ENCODE measurements at regions not wholly inside any gene's neighbourhood (a gene's known extent, or its start where the extent isn't known, plus 50 kb on each side); places are given as distances from the start of the nearest gene placed in this dataset.

DNA sequence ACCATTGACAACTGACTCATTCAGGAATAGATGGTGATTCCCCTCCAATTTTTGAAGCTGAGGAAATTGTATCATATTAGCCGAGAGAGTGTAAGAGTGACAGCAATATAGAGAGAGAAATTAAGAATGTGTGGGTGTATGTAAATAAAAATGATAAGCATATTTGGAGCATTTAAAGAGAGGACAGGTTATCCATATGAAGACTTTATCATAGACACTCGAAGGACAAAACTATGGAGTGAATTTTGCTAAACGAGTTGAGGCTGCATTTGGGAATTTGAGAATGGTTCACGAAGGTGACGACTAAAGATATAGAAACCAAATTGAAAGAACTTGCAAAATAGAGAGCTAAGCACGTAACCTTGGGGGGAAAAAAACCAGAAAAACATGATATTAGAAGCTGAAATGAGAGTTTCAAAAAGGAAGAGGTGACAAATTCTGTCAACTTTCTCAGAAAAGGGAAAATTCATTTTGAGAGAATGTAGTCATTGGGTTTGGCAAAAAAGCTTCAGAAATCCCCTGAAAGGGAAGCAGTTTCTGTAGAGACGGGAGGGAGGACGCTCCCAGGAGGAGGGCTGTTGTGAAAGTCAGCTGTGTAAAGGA lies 129.7 kb downstream of the KCNJ2 start:
- WGBS, 2 experiments (ENCODE audit: extremely low coverage in 1 of 2, insufficient coverage in 1 of 2, insufficient read length in 1 of 2, insufficient replicate concordance in 2 of 2, low coverage in 1 of 2, low lambda C conversion rate in 2 of 2, missing lambda C conversion rate in 1 of 2) = 86 to 100% methylated on average over 1 to 8 of the region's 8 CpGs

More for the DNA sequence above, 129.7 kb downstream of the KCNJ2 start:
- no peaks in the 10 kb centered on the region for H3K23me2 ChIP-seq (ENCODE audit: low read depth, low read length)
- no peak for TF ChIP-seq SP1 (IDR thresholded peaks at IDR 0.05; ENCODE audit: low read depth, low read length)
- no peak for TF ChIP-seq TBP (IDR thresholded peaks at IDR 0.05; ENCODE audit: low read depth, low read length)
- no peak for TF ChIP-seq ASH2L (IDR thresholded peaks at IDR 0.05; ENCODE audit: low read length)
- TF ChIP-seq TCF12 (IDR thresholded peaks at IDR 0.05; ENCODE audit: low read depth, low read length) = no peak
- no peak for TF ChIP-seq YY1 (IDR thresholded peaks at IDR 0.05; ENCODE audit: low read depth, low read length)
- no peak for TF ChIP-seq RBBP5 (IDR thresholded peaks at IDR 0.05; ENCODE audit: borderline replicate concordance, low read depth, low read length)
- H2BK20ac ChIP-seq (ENCODE audit: low read length) = no peak overlapping the region
- ChIA-PET POLR2A (ENCODE audit: partially characterized antibody) (no interaction called here), CTCF (ENCODE audit: partially characterized antibody) (interaction anchor here (0.8 kb wide), 1 partner anchor 71 kb away, joined by 3 read pairs; no protein-coding TSS in a partner anchor)
- H3K4me3 ChIP-seq (ENCODE audit: extremely low read depth in 1 of 4, insufficient read depth in 2 of 4, low read depth in 3 of 4, low read length in 4 of 4) = no peak overlapping the region
- no peaks in the 10 kb centered on the region for H3K4me1 ChIP-seq (replicated peaks in 1 of 4; ENCODE audit: control insufficient read depth in 3 of 4, insufficient read depth in 4 of 4, low read length in 3 of 4)
- H2BK5ac ChIP-seq (ENCODE audit: low read depth, low read length) = no peak overlapping the region
- H4K20me1 ChIP-seq (replicated peaks in 1 of 2; ENCODE audit: control insufficient read depth in 1 of 2, insufficient read depth in 2 of 2, low read length in 2 of 2) = no peaks in the 10 kb centered on the region
- H2BK15ac ChIP-seq (ENCODE audit: low read length) = no peak overlapping the region
- no peaks in the 10 kb centered on the region for H3K79me2 ChIP-seq (ENCODE audit: control insufficient read depth in 1 of 2, insufficient read depth in 2 of 2, low read length in 2 of 2)
- H4K5ac ChIP-seq (ENCODE audit: insufficient read length, low read depth, low read length) = no peak overlapping the region
- H3K79me1 ChIP-seq (ENCODE audit: low read depth, low read length) = no peaks in the 10 kb centered on the region
- no peak overlapping the region for H2BK120ac ChIP-seq (replicated peaks; ENCODE audit: low read depth, low read length)
- no peak overlapping the region for H3K27ac ChIP-seq (ENCODE audit: low read depth, low read length)
- H3K4ac ChIP-seq (replicated peaks; ENCODE audit: insufficient read length, low read depth, low read length) = no peak overlapping the region
- H2AFZ ChIP-seq (ENCODE audit: low read length) = no peak overlapping the region
- H3K9me3 ChIP-seq (ENCODE audit: insufficient read depth in 2 of 2, low read depth in 1 of 2, low read length in 1 of 2) = 0 out of 4 replicates have a peak, but pooled peaks cover 0 to under 1% of the 10 kb centered on the region in 2 experiments
- no peak overlapping the region for H4K8ac ChIP-seq (ENCODE audit: extremely low read depth, insufficient read depth, low read length)
- H2BK12ac ChIP-seq (ENCODE audit: low read depth, low read length) = no peak overlapping the region
- H3K56ac ChIP-seq (replicated peaks; ENCODE audit: insufficient read length, low read depth, low read length) = no peak overlapping the region
- no peak overlapping the region for H3K9ac ChIP-seq (replicated peaks in 1 of 4; ENCODE audit: extremely low read depth in 1 of 4, low read depth in 3 of 4, low read length in 3 of 4)
- H4K91ac ChIP-seq (replicated peaks; ENCODE audit: insufficient read length, low read length) = no peak overlapping the region
- H3K14ac ChIP-seq (ENCODE audit: insufficient read length) = no peak overlapping the region
- no peak overlapping the region for H2AK5ac ChIP-seq (ENCODE audit: low read depth, low read length)
- H3K23ac ChIP-seq (ENCODE audit: insufficient read length) = no peak overlapping the region
- no peaks in the 10 kb centered on the region for H3K36me3 ChIP-seq (ENCODE audit: control insufficient read depth in 2 of 4, insufficient read depth in 4 of 4, low read length in 3 of 4)
- no peaks in the 10 kb centered on the region for H3K27me3 ChIP-seq (replicated peaks in 1 of 4; ENCODE audit: control insufficient read depth in 3 of 4, extremely low read depth in 1 of 4, insufficient read depth in 3 of 4, low read length in 3 of 4)
- no peak for FAIRE-seq
- no peak for DNase-seq (ENCODE audit: low read depth in 1 of 2, low spot score in 2 of 2)
- H3K18ac ChIP-seq (ENCODE audit: extremely low read depth, low read length) = no peak overlapping the region
- H3K4me2 ChIP-seq (ENCODE audit: insufficient read depth in 1 of 2, low read depth in 2 of 2, low read length in 2 of 2) = no peak overlapping the region
